BJ (cell line): ENCODE measurements at regions not wholly inside any gene's neighbourhood (a gene's known extent, or its start where the extent isn't known, plus 50 kb on each side); places are given as distances from the start of the nearest gene placed in this dataset.

Source experiments
- CTCF ChIA-PET: fragments of 350-600 bp; formaldehyde crosslinking; extraction: SDS; loops from one replicate; lab custom pipeline; 2021; ENCODE audit warnings: antibody characterized with exemption, inconsistent platforms; lab: Yijun Ruan, JAX
- POLR2A ChIA-PET: fragments of 300-600 bp; sonication (Branson Sonifier 250); formaldehyde crosslinking; extraction: SDS; loops from one replicate; lab custom pipeline; 2021; ENCODE audit warnings: antibody characterized with exemption; lab: Charles Lee
- DNase-seq: peaks from one replicate; pipeline ENCODE4 v3.0.0-alpha.2; 2011; ENCODE audit warnings: low read depth
- H3K27me3 ChIP-seq: 2 replicates; pipeline ENCODE4 v1.6.0; 2011; ENCODE audit warnings: low read length; ENCODE audit not compliant: control insufficient read depth, insufficient read depth
- H3K36me3 ChIP-seq: 2 replicates; pipeline ENCODE4 v1.5.1; 2011; ENCODE audit warnings: low read length; ENCODE audit not compliant: control insufficient read depth, insufficient read depth
- H3K4me3 ChIP-seq: 2 replicates; pipeline ENCODE4 v1.5.1; 2011; ENCODE audit warnings: low read depth, mild to moderate bottlenecking, control low read depth, low read length
- TF ChIP-seq, protein P1 (sequence below): IDR thresholded peaks from 2 replicates; pipeline ENCODE4 v1.5.1; 2011; ENCODE audit warnings: low read depth, mild to moderate bottlenecking, control low read depth, inconsistent platforms, low read length, moderate library complexity; ENCODE audit not compliant: insufficient read depth

DNA sequence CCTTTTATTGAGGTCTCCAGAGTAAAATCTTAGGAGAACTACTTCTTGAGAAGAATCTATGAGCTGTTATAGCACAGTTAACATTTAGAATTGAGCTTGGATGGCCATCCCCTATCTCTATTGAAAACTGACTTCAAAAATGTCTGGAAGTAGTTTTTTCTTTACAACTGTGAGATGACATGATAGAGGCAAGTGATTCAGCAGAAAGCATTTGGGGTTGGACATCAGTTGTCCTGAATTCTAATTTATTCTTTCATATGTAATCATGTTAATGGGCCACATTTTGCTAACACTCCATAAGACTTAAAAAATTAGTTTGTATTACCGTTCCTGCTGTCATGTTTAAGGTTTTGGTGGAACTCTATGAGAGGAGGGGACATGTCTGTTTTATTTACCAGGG, 237.0 kb upstream of the SLC14A2 start:
- ChIA-PET CTCF (no interaction called here), POLR2A (no interaction called here)
- no peaks in the 10 kb centered on the region for H3K36me3 ChIP-seq
- H3K4me3 ChIP-seq: no peak overlapping the region
- H3K27me3 ChIP-seq: no peaks in the 10 kb centered on the region
- DNase-seq: no peak
- TF ChIP-seq, protein P1, sequence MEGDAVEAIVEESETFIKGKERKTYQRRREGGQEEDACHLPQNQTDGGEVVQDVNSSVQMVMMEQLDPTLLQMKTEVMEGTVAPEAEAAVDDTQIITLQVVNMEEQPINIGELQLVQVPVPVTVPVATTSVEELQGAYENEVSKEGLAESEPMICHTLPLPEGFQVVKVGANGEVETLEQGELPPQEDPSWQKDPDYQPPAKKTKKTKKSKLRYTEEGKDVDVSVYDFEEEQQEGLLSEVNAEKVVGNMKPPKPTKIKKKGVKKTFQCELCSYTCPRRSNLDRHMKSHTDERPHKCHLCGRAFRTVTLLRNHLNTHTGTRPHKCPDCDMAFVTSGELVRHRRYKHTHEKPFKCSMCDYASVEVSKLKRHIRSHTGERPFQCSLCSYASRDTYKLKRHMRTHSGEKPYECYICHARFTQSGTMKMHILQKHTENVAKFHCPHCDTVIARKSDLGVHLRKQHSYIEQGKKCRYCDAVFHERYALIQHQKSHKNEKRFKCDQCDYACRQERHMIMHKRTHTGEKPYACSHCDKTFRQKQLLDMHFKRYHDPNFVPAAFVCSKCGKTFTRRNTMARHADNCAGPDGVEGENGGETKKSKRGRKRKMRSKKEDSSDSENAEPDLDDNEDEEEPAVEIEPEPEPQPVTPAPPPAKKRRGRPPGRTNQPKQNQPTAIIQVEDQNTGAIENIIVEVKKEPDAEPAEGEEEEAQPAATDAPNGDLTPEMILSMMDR: no peak

DNA sequence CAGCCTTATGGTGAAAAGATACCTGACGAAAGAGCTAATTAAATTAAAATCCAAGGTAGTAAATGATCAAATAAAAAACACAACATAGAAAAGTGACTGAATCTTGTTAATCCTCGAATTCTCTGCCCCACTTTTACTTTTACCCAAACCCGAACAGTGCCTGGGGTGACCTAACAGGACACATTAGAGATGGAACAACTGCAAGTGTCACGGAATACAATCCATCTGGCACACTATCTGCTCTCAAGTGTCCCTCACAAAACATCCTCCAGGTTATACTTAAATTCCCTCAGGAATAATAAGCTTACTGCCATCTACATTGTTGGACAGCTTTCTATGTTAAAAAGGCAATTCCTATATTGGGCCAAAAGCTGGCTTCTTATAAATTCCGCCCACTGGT, 236.3 kb upstream of the SLC14A2 start:
- TF ChIP-seq, protein P1: no peak
- CTCF ChIA-PET: interaction anchor here (0.9 kb wide), 1 partner anchor 11 kb away, joined by 3 read pairs; no protein-coding TSS in a partner anchor
- H3K4me3 ChIP-seq: no peak overlapping the region
- H3K36me3 ChIP-seq: no peaks in the 10 kb centered on the region
- DNase-seq: no peak
- POLR2A ChIA-PET: no interaction called here
- no peaks in the 10 kb centered on the region for H3K27me3 ChIP-seq

DNA sequence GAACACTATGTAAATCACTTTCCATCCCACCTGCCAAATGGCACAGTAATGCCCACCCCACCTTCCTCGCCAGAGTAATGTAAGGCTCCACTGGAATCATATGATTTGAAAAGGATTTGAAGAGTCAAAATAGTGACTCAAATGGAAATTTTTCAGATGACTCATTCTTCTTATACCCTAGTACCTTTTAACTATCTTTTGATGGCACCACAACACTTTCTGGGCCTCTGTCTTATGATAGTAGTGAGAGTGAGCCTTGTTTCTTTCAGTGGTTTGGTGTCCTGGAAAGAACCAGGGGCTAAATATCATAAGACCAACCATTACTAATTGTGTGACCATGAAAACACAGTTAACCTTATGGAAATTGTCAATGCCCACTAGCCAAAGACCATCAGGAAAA, 235.4 kb upstream of the SLC14A2 start:
- DNase-seq: no peak
- POLR2A ChIA-PET: no interaction called here
- TF ChIP-seq, protein P1: no peak
- CTCF ChIA-PET: interaction anchor here (1.3 kb wide), 1 partner anchor 10 kb away, joined by 4 read pairs; no protein-coding TSS in a partner anchor
- H3K4me3 ChIP-seq: no peak overlapping the region
- no peaks in the 10 kb centered on the region for H3K27me3 ChIP-seq
- no peaks in the 10 kb centered on the region for H3K36me3 ChIP-seq

DNA sequence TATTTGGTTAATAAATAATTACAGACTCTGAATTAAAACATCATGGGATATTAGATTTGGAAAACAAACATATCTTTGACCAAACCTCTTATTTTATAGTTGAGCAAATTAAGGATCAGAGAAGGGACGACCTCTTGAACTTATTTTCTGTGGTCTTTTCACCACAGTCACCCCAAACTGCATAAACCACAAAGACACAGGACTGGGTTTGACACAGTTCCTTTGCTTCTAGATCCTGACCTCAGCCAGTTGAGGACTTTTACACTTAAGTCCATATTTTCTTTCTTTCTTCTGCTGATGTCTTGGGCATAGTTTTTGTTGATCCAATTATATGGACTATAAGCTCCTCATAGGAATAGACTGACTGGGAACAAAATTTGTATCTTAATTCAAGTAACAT, 234.0 kb upstream of the SLC14A2 start:
- ChIA-PET POLR2A (no interaction called here), CTCF (interaction anchor here (1.0 to 5.3 kb wide), 5 partner anchors 8 to 168 kb away, joined by 3 to 34 read pairs (median 7); no protein-coding TSS in a partner anchor)
- no peaks in the 10 kb centered on the region for H3K27me3 ChIP-seq
- no peaks in the 10 kb centered on the region for H3K36me3 ChIP-seq
- H3K4me3 ChIP-seq: no peak overlapping the region
- TF ChIP-seq, protein P1: no peak
- no peak for DNase-seq

DNA sequence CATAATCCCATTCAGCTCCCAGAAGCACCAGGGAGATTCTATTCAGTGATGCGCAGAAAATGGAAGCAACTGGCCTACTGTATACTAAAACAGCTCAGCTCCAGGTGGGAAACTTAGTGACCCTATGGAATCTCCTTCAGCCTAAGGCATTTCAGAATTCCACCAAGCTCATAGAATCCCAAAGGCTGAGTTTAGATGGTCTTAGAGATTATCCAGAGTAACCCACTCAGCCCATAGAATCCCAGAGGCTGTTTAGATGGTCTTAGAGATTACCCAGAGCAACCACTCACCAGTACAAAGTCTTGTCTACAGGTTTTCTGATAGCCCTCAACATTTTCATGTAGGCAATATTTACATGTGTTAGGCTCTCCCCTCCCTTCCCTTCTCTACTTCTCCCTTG, 232.0 kb upstream of the SLC14A2 start:
- Histone ChIP-seq H3K4me3 (no peak overlapping the region), H3K27me3 (no peaks in the 10 kb centered on the region), H3K36me3 (no peaks in the 10 kb centered on the region)
- DNase-seq: no peak
- CTCF ChIA-PET: interaction anchor here (1.0 to 5.3 kb wide), 7 partner anchors 10 to 1762 kb away, joined by 3 to 34 read pairs (median 5); no protein-coding TSS in a partner anchor
- POLR2A ChIA-PET: no interaction called here
- TF ChIP-seq, protein P1: no peak
